K562 (cell line): ENCODE measurements at regions not wholly inside any gene's neighbourhood (a gene's known extent, or its start where the extent isn't known, plus 50 kb on each side); places are given as distances from the start of the nearest gene placed in this dataset.
"Not testable (repeated sequence)": the region's sequence is repeated elsewhere in the genome, so short reads cannot be mapped to it uniquely, and the experiment has no call there.

Experiments used
- CTCF ChIP-seq, 3 experiments: IDR thresholded peaks in 2 of 3; conservative IDR thresholded peaks in 1 of 3; 2 replicates each; pipeline ENCODE4 v1.5.1; 2011 to 2012; ENCODE audit warnings: low read length in 3 of 3, mild to moderate bottlenecking in 3 of 3, control low read depth in 2 of 3, improper control_type of control experiment in 1 of 3, inconsistent platforms in 1 of 3, low read depth in 1 of 3, mixed read lengths in 1 of 3, moderate library complexity in 1 of 3; ENCODE audit not compliant: insufficient read depth in 2 of 3
- SRF ChIP-seq, 2 experiments: fragments of 250-450, 450-650 bp in 1 of 2; sonication (Bioruptor Pico) in 1 of 2; sonication (generic) in 1 of 2; formaldehyde crosslinking; IDR thresholded peaks; 2 replicates each; pipeline versions ENCODE4 v1.5.0 to v1.5.1; 2020 to 2022; ENCODE audit warnings: mild to moderate bottlenecking in 1 of 2, missing genetic modification reagents in 1 of 2

- not testable (repeated sequence) for TF ChIP-seq SRF (CRISPR knock-in tag; IDR thresholded peaks at IDR 0.05); CTCF (IDR thresholded peaks at IDR 0.05 in 2 of 3, conservative IDR thresholded peaks at IDR 0.05 in 1 of 3; ENCODE audit: insufficient read depth in 2 of 3, low read depth in 1 of 3, low read length in 3 of 3)
Measured at GRCh38 chr17:62275290-62275689, 105.1 kb upstream of the EFCAB3 start.
